MV-4-11 (cell line): ENCODE measurements at regions not wholly inside any gene's neighbourhood (a gene's known extent, or its start where the extent isn't known, plus 50 kb on each side); places are given as distances from the start of the nearest gene placed in this dataset.

Source experiments
- DNase-seq: peaks from one replicate; lab custom pipeline; 2025; lab: John Stamatoyannopoulos, UW

DNA sequence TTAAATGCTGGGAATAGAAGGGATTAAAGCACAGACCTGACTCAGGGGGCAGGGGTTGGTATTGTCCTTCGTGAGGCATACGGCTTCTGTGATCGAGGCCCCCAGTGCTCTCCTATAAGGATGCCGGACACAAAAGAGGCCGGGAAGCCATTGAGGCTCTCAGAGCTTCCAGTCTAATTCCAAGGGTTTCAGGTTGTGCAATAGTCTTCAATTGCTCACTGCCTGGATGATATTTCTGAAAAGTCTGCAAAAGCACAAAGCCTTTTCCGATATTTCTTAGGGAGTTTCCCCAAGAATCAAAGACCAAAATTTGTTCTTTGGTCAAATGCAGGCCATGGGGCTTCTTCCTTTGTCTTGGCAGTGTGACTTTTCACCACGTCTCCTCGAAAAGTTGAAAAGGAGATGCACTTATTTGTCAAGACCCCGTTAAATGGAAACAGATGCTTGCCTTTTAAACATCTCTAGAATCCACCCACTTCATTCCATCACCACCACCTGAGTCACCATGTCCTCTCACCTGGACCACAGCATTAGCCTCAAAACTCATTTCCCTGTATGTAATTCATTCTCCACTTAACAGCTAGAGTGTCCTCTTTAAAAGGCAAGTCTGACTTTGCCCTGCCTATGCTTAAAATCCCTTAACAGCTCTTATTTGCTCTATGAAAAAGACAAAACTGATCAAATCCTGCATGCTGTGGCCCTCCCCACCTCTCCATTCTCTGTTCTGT is 134.8 kb upstream of the NAMPT start:
- no peak for DNase-seq

- peak; percentile 4 for DNase-seq
Observed at GRCh38 chr7:106418526-106418925, 133.7 kb upstream of the NAMPT start.

DNA sequence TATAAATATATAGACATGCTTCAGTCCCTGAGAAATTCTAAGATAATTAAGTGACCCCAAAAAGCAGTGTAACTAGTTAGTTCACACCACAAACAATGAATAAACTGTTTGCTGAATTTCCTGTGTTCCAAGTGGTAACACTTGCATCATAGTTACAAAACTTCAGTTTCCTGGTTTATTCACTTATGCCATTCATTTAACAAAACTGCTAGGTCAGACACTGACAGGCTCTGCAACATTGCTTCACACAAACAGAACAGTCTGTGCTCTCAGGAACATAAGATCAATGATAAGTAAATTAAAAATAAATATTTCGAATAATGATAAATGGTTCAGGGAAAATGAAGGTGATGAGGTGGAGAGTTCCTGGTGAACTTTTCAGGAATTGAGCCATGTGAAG is 133.3 kb upstream of the NAMPT start:
- DNase-seq: peak; percentile 81

DNA sequence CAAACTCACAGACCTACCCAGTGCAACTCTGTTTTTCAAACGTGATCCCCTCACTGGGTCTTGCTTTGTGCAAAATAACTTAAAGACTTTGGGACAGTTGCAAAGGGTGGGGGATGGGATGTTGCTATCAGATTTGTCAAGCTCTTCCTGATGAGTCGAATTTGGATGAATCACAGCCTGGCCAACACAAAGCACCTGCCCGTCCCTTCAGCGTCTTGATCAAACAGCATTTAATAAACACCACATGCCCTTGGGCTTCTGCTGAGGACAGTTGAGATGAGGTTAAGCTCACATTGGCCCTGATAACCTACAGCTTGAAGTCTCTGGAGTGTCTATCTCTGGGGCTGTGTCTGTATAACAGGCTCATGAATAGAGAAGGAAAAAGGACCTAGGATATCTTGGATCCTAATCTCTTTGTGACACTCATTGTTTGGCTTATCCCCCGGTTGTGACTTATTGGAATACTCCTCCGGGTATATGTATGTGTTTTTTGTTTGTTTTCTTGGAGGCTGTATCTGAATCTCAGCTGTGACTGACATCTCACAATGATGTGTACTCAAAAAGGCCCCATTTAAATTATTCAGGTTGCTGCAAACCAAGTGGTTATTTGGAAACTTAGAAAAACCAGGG is 132.6 kb upstream of the NAMPT start:
- no peak for DNase-seq

DNA sequence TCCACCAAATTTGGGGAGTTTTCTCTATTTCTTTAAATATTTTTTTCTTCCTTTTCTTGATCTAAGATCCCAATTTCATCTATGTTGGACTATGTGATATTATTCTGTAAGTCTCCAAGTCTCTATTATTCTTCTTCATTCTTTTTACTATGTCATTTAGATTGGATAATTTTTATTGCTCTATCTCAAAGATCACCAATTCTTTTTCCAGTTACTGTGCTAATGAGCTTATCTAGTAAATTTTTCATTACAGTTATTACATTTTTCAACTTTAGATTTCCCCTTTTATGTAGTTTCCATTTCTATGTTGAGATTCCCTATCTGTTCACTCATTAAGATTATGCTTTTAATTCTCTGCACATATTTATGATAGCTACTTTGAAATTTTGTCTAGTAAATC is 131.6 kb upstream of the NAMPT start:
- no peak for DNase-seq

- no peak for DNase-seq
Observed at GRCh38 chr7:106415433-106415832, 130.7 kb upstream of the NAMPT start.

DNA sequence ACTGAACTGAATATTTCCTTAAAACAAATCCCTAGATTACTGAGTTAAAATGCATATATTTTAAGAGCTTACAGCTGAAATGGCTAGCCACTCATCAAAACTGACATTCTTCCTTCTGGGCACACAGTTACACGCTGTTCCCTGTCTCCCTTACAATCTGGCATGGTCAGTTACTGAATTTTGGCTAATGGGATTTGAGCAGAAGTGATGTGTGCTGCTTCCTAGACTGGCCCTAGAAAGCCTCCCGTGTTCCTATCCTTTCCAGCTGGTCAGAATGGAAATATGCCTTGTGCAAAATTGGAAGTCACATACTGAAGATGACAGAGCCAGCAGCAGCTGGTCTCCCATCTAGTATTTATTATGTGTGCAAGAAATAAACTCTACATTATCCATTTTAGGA is 128.7 kb upstream of the NAMPT start:
- no peak for DNase-seq

- no peak for DNase-seq
Observed at GRCh38 chr7:106405697-106406141, 120.9 kb upstream of the NAMPT start.

- DNase-seq: no peak
Observed at GRCh38 chr7:106402898-106403297, 118.1 kb upstream of the NAMPT start.

- DNase-seq: no peak
Observed at GRCh38 chr7:106400923-106401322, 116.1 kb upstream of the NAMPT start.

DNA sequence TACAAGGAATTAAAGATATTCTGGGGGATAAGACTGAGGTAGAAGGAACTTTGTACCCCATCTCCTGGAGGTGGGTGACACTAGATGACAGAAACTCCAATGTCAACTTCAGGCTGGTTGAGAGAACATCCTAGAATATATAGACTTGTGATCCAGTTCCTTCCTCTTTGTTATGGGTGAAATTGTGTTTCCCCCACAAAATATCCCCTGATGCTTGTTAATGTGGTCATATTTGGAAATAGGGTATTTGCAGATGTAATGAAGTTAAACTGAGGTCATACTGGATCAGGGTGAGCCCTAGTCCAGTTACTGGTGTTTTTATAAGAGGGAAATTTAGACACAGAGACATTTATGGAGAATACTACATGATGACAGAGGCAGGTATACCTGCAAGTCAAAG is 114.0 kb upstream of the NAMPT start:
- DNase-seq: no peak

GRCh38 chr7:106397994-106398393 is 113.2 kb upstream of the NAMPT start:
- DNase-seq: no peak

- no peak for DNase-seq
Observed at GRCh38 chr7:106394526-106394925, 109.7 kb upstream of the NAMPT start.

DNA sequence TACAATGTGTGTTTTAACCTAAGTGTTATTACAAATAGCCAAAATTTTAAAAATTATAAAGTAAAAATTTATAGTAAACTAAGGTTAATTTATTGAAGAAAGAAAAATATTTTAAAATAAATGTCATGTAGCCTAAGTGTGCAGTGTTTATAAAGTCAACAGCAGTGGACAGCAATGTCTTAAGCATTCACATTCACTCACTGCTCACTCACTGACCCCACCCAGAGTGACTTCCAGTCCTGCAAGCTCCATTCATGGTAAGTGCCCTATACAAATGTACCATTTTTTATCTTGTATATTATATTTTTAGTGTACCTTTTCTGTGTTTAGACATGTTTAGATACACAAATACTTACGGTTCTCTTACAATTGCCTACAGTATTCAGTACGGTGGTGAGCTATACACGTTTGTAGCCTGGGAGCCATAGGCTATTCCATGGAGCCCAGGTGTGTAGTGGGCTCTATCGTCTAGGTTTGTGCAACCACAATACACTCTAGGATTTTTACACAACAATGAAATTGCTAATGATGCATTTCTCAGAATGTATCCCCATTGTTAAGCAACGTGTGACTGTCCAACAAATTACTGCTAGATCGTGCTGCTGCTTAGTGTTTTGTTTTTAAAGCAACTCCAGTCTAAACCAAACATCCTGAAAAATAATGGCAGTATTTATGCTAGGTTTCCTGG is 108.9 kb upstream of the NAMPT start:
- no peak for DNase-seq

DNA sequence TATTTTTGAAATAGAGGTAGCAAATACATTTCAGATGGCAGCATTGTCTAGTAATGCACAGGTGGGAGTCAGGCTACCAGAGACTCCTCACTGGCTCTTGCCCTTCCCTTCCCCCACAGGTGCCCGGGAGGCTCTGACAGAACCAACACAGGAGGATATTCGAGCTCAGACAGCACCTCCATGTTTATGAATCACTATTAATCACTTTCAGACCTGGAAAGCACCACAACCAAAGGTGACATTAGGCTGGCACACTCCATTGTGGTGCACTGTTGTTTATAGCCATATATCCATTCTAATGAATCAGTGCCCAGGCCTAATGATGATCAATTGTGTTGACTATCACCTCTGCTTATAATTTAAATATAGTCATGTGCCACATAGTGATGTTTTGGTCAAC is 107.8 kb upstream of the NAMPT start:
- DNase-seq: no peak

- no peak for DNase-seq
Observed at GRCh38 chr7:106392144-106392543, 107.4 kb upstream of the NAMPT start.

GRCh38 chr7:106386958-106387357 is 102.2 kb upstream of the NAMPT start:
- no peak for DNase-seq

DNA sequence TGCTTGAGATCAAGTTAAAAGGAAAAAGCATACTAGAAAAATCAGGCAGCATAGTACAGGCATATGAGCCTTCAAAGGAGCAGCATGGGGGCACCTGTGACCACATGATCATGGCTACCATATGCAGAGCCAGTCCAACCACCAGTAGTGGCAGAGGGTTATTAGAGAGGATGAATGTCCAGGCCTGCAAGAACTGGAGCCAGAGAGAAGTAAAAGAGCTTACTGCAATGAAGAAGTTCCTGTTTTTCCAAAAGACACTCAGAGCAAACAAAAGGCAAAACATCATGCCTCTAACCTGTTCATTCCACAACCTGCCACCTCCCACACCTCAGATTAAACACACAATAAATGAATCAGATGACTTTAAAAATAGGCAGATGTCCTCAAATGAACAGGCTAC is 99.6 kb upstream of the NAMPT start:
- DNase-seq: peak; percentile 10

DNA sequence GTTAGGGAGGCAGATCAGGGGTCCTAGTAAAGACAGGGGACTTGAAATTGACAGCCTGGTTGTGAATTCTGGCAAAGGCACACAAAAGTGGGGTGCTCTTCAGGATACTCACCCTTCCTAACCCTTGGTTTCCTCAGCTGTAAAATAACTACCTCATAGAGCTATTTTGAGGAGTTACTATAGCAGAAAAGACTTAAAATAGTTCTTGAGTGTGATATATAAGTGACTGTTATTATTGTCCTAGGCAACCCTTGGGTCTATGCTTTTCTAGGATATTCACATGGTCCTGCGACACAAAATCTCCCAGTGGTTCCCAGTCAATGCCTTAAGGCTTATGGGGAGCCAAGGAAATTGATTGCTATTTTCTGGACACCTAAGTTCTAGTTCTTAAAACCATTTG is 98.1 kb upstream of the NAMPT start:
- no peak for DNase-seq

DNA sequence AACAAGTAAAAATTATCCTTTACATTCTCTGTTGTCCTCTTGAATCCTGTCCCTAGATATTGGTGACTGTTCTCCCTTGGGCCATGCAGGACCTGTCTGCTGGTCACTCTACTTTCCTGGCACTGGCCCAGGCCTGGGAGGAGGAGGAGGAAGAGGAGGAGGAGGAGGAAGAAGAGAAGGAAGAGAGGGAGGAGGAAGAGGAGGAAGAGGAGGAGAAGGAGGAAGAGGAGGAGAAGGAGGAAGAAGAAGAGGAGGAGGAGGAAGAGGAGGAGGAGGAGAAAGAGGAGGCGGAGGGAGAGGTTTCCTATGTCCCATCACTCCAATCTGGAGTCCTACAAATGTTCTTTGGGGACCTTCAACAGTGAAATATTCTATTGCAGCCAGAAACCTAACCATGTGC is 97.3 kb upstream of the NAMPT start:
- no peak for DNase-seq

DNA sequence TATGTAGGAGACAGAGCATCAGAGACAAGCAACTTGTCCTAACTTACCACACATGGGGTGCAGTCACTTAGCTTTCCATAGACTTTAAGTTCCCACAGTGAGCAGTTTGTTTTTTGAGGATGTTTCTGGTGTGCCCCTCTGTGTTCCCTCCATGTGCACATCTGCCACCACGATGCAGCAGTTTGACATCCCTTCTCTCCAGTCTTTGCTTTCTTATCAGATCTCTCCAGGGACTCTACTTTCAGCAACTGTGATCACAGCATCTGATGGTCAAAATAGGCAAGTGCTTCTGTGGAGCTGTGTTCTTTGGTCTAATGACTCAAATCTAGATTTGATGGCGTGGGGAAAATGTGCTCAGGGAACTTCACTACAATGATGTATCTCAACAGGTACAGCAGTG is 96.5 kb upstream of the NAMPT start:
- no peak for DNase-seq

DNA sequence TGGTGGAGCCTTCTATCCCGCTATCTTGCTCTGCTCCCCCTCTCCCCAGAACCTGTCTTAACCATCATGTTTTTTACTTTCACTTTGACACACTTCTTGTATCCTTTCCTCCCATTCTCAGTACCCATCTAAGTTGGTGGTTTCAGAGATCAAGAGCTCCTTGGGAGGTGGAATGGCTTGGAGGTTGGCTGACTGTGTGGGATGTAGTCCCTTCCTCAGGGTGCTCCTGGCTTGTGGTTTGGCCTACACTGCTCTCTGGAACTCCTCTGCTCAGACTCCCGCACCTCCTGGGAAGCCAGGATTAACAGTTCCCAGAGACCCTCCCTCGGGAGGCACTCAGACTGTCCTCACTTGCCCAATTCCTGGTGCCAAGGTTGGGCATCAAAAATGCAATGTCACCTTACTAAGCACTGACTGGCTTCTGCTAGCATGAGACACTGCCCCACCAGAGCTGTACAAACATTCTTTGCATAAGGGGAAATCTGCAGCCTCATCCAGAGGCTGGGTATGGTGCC is 93.1 kb upstream of the NAMPT start:
- DNase-seq: no peak
